CD4-positive, alpha-beta T cell treated with Interleukin-4 for 4 hours (primary cell): ENCODE measurements at regions not wholly inside any gene's neighbourhood (a gene's known extent, or its start where the extent isn't known, plus 50 kb on each side); places are given as distances from the start of the nearest gene placed in this dataset.
"Not testable (repeated sequence)": the region's sequence is repeated elsewhere in the genome, so short reads cannot be mapped to it uniquely, and the experiment has no call there.

ENCODE experiments used
- DNase-seq: peaks from one replicate; pipeline ENCODE4 v3.0.0-alpha.2; 2020

GRCh38 chr4:108453366-108453765 is 167.0 kb upstream of the RPL34 start:
- no peak for DNase-seq

GRCh38 chr4:108450236-108450898 is 170.0 kb upstream of the RPL34 start:
- no peak for DNase-seq

- no peak for DNase-seq
These were observed 171.2 kb upstream of the RPL34 start for GRCh38 chr4:108449129-108449528.

GRCh38 chr4:108446556-108446955 is 173.8 kb upstream of the RPL34 start:
- DNase-seq: no peak

- no peak for DNase-seq
These were observed 174.7 kb upstream of the RPL34 start for GRCh38 chr4:108445716-108446115.

- no peak for DNase-seq
These were observed 176.8 kb upstream of the RPL34 start for GRCh38 chr4:108443585-108443984.

GRCh38 chr4:108433832-108434231 is 186.5 kb upstream of the RPL34 start:
- DNase-seq: peak; percentile 76

GRCh38 chr4:108433394-108433793 is 187.0 kb upstream of the RPL34 start:
- DNase-seq: not testable (repeated sequence)

GRCh38 chr4:108432418-108432817 is 188.0 kb upstream of the RPL34 start:
- DNase-seq: no peak

- no peak for DNase-seq
These were observed 188.4 kb upstream of the RPL34 start for GRCh38 chr4:108431986-108432385.

GRCh38 chr4:108430921-108431320 is 189.5 kb upstream of the RPL34 start:
- DNase-seq: no peak

GRCh38 chr4:108429662-108430061 is 190.7 kb upstream of the RPL34 start:
- DNase-seq: no peak

- no peak for DNase-seq
These were observed 191.5 kb upstream of the RPL34 start for GRCh38 chr4:108428923-108429322.

- no peak for DNase-seq
These were observed 192.4 kb upstream of the RPL34 start for GRCh38 chr4:108427946-108428485.

GRCh38 chr4:108426493-108426892 is 193.9 kb upstream of the RPL34 start:
- no peak for DNase-seq

- DNase-seq: no peak
These were observed 194.4 kb upstream of the RPL34 start for GRCh38 chr4:108425988-108426387.

- no peak for DNase-seq
These were observed 202.5 kb upstream of the RPL34 start for GRCh38 chr4:108417923-108418322.

GRCh38 chr4:108416831-108417230 is 203.5 kb upstream of the RPL34 start:
- DNase-seq: no peak

GRCh38 chr4:108415389-108415788 is 205.0 kb upstream of the RPL34 start:
- DNase-seq: no peak

- no peak for DNase-seq
These were observed 208.5 kb upstream of the RPL34 start for GRCh38 chr4:108411836-108412235.

- not testable (repeated sequence) for DNase-seq
These were observed 210.7 kb upstream of the RPL34 start for GRCh38 chr4:108409691-108410090.

GRCh38 chr4:108405586-108405985 is 214.8 kb upstream of the RPL34 start:
- DNase-seq: no peak

GRCh38 chr4:108400309-108400708 is 220.1 kb upstream of the RPL34 start:
- no peak for DNase-seq

- DNase-seq: no peak
These were observed 220.6 kb upstream of the RPL34 start for GRCh38 chr4:108399610-108400265.

- no peak for DNase-seq
These were observed 221.5 kb upstream of the RPL34 start for GRCh38 chr4:108398836-108399235.
